Naive thymus-derived CD4-positive, alpha-beta T cell (primary cell): ENCODE measurements at regions not wholly inside any gene's neighbourhood (a gene's known extent, or its start where the extent isn't known, plus 50 kb on each side); places are given as distances from the start of the nearest gene placed in this dataset.

ENCODE experiments used
- ATAC-seq: fragments of 150-1000 bp; cut with Tn5 transposase; 2 replicates; pipeline ENCODE4 v1.10.0; 2021; ENCODE audit warnings: mild to moderate bottlenecking, moderate library complexity
- CTCF ChIA-PET: fragments of 350-600 bp; sonication (Branson Sonifier 250); formaldehyde crosslinking; loops from one replicate; lab custom pipeline; 2021; ENCODE audit warnings: antibody characterized with exemption; lab: Charles Lee
- POLR2A ChIA-PET: fragments of 350-600 bp; sonication (Branson Sonifier 250); formaldehyde crosslinking; loops from one replicate; lab custom pipeline; 2021; ENCODE audit warnings: antibody characterized with exemption, inconsistent platforms; lab: Charles Lee
- DNase-seq, 9 donors: peaks; one replicate each; pipeline versions ENCODE4 v3.0.0 to v3.0.0-alpha.2; 2020 to 2022; ENCODE audit warnings: mixed read lengths in 1 of 9
- H3K27ac ChIP-seq: one replicate; pipeline ENCODE4 v1.7.0; 2013; ENCODE audit warnings: mild to moderate bottlenecking, low read depth, low read length, moderate library complexity
- H3K27me3 ChIP-seq, 2 donors: one replicate each; pipeline ENCODE4 v1.7.0; 2013; ENCODE audit warnings: low read length in 2 of 2, mild to moderate bottlenecking in 2 of 2, moderate library complexity in 2 of 2; ENCODE audit not compliant: control insufficient read depth in 2 of 2, insufficient read depth in 2 of 2
- H3K36me3 ChIP-seq, 3 experiments: 1 replicate in 2 of 3; 2 replicates in 1 of 3; pipeline ENCODE4 v1.7.0; 2013; ENCODE audit warnings: low read length in 3 of 3, mild to moderate bottlenecking in 3 of 3, moderate library complexity in 1 of 3; ENCODE audit not compliant: insufficient read depth in 3 of 3, control insufficient read depth in 2 of 3
- H3K4me1 ChIP-seq, 2 donors: one replicate each; pipeline ENCODE4 v1.7.0; 2013; ENCODE audit warnings: low read length in 2 of 2, mild to moderate bottlenecking in 2 of 2, moderate library complexity in 1 of 2; ENCODE audit not compliant: control insufficient read depth in 2 of 2, insufficient read depth in 2 of 2
- H3K4me3 ChIP-seq: 2 replicates; pipeline ENCODE4 v1.7.0; 2013; ENCODE audit warnings: mild to moderate bottlenecking, low read length
- H3K9me3 ChIP-seq, 3 experiments: 1 replicate in 2 of 3; 2 replicates in 1 of 3; pipeline ENCODE4 v1.7.0; 2013; ENCODE audit warnings: low read length in 3 of 3; ENCODE audit not compliant: control insufficient read depth in 2 of 3
- H3K27ac Mint-ChIP-seq, 9 donors: one replicate each; pipeline ENCODE4 v1.8.0; 2020 to 2022; ENCODE audit warnings: mixed read lengths in 9 of 9, mild to moderate bottlenecking in 8 of 9, moderate library complexity in 5 of 9, inconsistent platforms in 2 of 9
- H3K27me3 Mint-ChIP-seq, 5 donors: one replicate each; pipeline ENCODE4 v1.8.0; 2021 to 2022; ENCODE audit warnings: mixed read lengths in 5 of 5, mild to moderate bottlenecking in 1 of 5
- H3K36me3 Mint-ChIP-seq, 5 donors: one replicate each; pipeline ENCODE4 v1.8.0; 2020 to 2022; ENCODE audit warnings: mixed read lengths in 5 of 5, mild to moderate bottlenecking in 3 of 5, inconsistent platforms in 1 of 5
- H3K4me1 Mint-ChIP-seq, 7 donors: one replicate each; pipeline ENCODE4 v1.8.0; 2020 to 2022; ENCODE audit warnings: mixed read lengths in 7 of 7, mild to moderate bottlenecking in 3 of 7, inconsistent platforms in 1 of 7
- H3K4me3 Mint-ChIP-seq, 10 donors: one replicate each; pipeline ENCODE4 v1.8.0; 2020 to 2022; ENCODE audit warnings: mild to moderate bottlenecking in 10 of 10, mixed read lengths in 10 of 10, moderate library complexity in 6 of 10, inconsistent platforms in 2 of 10
- H3K9me3 Mint-ChIP-seq, 11 donors: one replicate each; pipeline ENCODE4 v1.8.0; 2020 to 2022; ENCODE audit warnings: mixed read lengths in 11 of 11, mild to moderate bottlenecking in 4 of 11, inconsistent platforms in 1 of 11, moderate library complexity in 1 of 11
- intact Hi-C, 2 donors: fragments of 100-400 bp; cut with micrococcal nuclease; formaldehyde crosslinking; loops; one replicate each; pipeline ENCODE4 v1.15.1; 2023

- H3K27ac ChIP-seq = no peak overlapping the region
- peaks cover 0 to 5% (median 0%) of the 10 kb centered on the region in 3 experiments for H3K9me3 ChIP-seq
- ATAC-seq (no peak), DNase-seq (no peak)
- H3K4me1 Mint-ChIP-seq = peaks cover 0 to 5% (median 0%) of the 10 kb centered on the region in 7 donors
- H3K4me3 ChIP-seq = no peak overlapping the region
- ChIA-PET CTCF (no interaction called here), POLR2A (no interaction called here)
- no peak overlapping the region for H3K27ac Mint-ChIP-seq
- peaks cover 5 to 21% (median 14%) of the 10 kb centered on the region in 11 donors for H3K9me3 Mint-ChIP-seq
- peaks cover 0 to 13% (median 0%) of the 10 kb centered on the region in 5 donors for H3K27me3 Mint-ChIP-seq
- H3K4me3 Mint-ChIP-seq = no peak overlapping the region
- peaks cover 0 to 18% (median 11%) of the 10 kb centered on the region in 5 donors for H3K36me3 Mint-ChIP-seq
- intact Hi-C loops = no loop called here
- H3K4me1 ChIP-seq = no peaks in the 10 kb centered on the region
- H3K27me3 ChIP-seq = no peaks in the 10 kb centered on the region
- H3K36me3 ChIP-seq = no peaks in the 10 kb centered on the region
Observed at GRCh38 chr10:3712707-3713106, 72.3 kb downstream of the KLF6 start.

GRCh38 chr10:3711918-3712317, 73.1 kb downstream of the KLF6 start:
- H3K4me3 Mint-ChIP-seq = no peak overlapping the region
- DNase-seq (no peak), ATAC-seq (no peak)
- Histone ChIP-seq H3K36me3 (no peaks in the 10 kb centered on the region), H3K27ac (no peak overlapping the region), H3K27me3 (no peaks in the 10 kb centered on the region), H3K9me3 (peaks cover 0 to 5% (median 0%) of the 10 kb centered on the region in 3 experiments), H3K4me3 (no peak overlapping the region), H3K4me1 (no peaks in the 10 kb centered on the region)
- no peak overlapping the region for H3K27ac Mint-ChIP-seq
- CTCF ChIA-PET = interaction anchor here (0.8 kb wide), 1 partner anchor 19 kb away, joined by 3 read pairs; no protein-coding TSS in a partner anchor
- H3K36me3 Mint-ChIP-seq = peaks cover 0 to 18% (median 11%) of the 10 kb centered on the region in 5 donors
- peaks cover 0 to 10% (median 0%) of the 10 kb centered on the region in 5 donors for H3K27me3 Mint-ChIP-seq
- H3K9me3 Mint-ChIP-seq = peaks cover 5 to 21% (median 14%) of the 10 kb centered on the region in 11 donors
- H3K4me1 Mint-ChIP-seq = peaks cover 0 to 5% (median 0%) of the 10 kb centered on the region in 7 donors
- intact Hi-C loops = no loop called here
- POLR2A ChIA-PET = no interaction called here

GRCh38 chr10:3710764-3711163, 74.2 kb downstream of the KLF6 start:
- Mint-ChIP-seq H3K27me3 (peaks cover 0 to 13% (median 0%) of the 10 kb centered on the region in 5 donors), H3K9me3 (peaks cover 5 to 21% (median 14%) of the 10 kb centered on the region in 11 donors), H3K27ac (no peak overlapping the region), H3K4me3 (no peak overlapping the region), H3K36me3 (peaks cover 0 to 18% (median 11%) of the 10 kb centered on the region in 5 donors), H3K4me1 (peaks cover 0 to 5% (median 0%) of the 10 kb centered on the region in 7 donors)
- H3K27ac ChIP-seq = no peak overlapping the region
- ATAC-seq = no peak
- ChIA-PET CTCF (no interaction called here), POLR2A (no interaction called here)
- H3K4me3 ChIP-seq = no peak overlapping the region
- H3K4me1 ChIP-seq = no peaks in the 10 kb centered on the region
- DNase-seq = no peak
- intact Hi-C loops = no loop called here
- H3K36me3 ChIP-seq = no peaks in the 10 kb centered on the region
- no peaks in the 10 kb centered on the region for H3K27me3 ChIP-seq
- H3K9me3 ChIP-seq = peaks cover 0 to 5% (median 0%) of the 10 kb centered on the region in 3 experiments

GRCh38 chr10:3709456-3710060, 75.5 kb downstream of the KLF6 start:
- Histone ChIP-seq H3K27ac (no peak overlapping the region), H3K4me1 (no peaks in the 10 kb centered on the region), H3K9me3 (peaks cover 0 to 5% (median 0%) of the 10 kb centered on the region in 3 experiments), H3K4me3 (no peak overlapping the region), H3K36me3 (no peaks in the 10 kb centered on the region), H3K27me3 (no peaks in the 10 kb centered on the region)
- ATAC-seq = no peak
- Mint-ChIP-seq H3K9me3 (peaks cover 5 to 21% (median 14%) of the 10 kb centered on the region in 11 donors), H3K27ac (no peak overlapping the region), H3K36me3 (peaks cover 0 to 18% (median 11%) of the 10 kb centered on the region in 5 donors), H3K4me3 (no peak overlapping the region), H3K27me3 (peaks cover 0 to 7% (median 0%) of the 10 kb centered on the region in 5 donors), H3K4me1 (peaks cover 0 to 5% (median 0%) of the 10 kb centered on the region in 7 donors)
- no peak for DNase-seq
- ChIA-PET CTCF (interaction anchor here (0.7 kb wide), 1 partner anchor 701 kb away, joined by 3 read pairs; no protein-coding TSS in a partner anchor), POLR2A (no interaction called here)
- intact Hi-C loops = no loop called here

DNA sequence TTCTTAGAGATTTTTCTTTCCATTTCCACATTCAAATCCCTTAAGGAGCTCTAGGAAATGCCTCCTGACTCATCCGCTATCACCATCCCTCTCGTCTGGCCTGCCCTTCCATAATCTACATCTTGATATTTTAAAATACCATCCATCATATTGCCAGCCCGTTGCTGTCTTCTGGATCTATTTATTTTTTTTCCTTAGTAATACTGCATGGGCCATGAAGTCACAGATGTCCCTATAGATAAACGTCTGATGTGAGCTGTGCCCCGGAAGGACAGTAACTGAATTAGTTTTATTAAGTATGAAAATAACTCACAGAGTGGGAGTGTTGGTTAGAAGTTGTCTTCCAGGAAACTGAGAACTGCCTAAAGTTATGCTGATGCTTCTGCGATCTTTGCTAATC, 76.2 kb downstream of the KLF6 start:
- Histone ChIP-seq H3K9me3 (peaks cover 0 to 5% (median 0%) of the 10 kb centered on the region in 3 experiments), H3K4me3 (no peak overlapping the region), H3K36me3 (no peaks in the 10 kb centered on the region), H3K27me3 (no peaks in the 10 kb centered on the region), H3K27ac (no peak overlapping the region), H3K4me1 (no peaks in the 10 kb centered on the region)
- Mint-ChIP-seq H3K27ac (no peak overlapping the region), H3K36me3 (peaks cover 0 to 18% (median 11%) of the 10 kb centered on the region in 5 donors), H3K4me3 (no peak overlapping the region), H3K4me1 (peaks cover 0 to 5% (median 0%) of the 10 kb centered on the region in 7 donors), H3K9me3 (peaks cover 5 to 21% (median 14%) of the 10 kb centered on the region in 11 donors), H3K27me3 (peaks cover 0 to 11% (median 0%) of the 10 kb centered on the region in 5 donors)
- DNase-seq (no peak), ATAC-seq (no peak)
- ChIA-PET POLR2A (no interaction called here), CTCF (no interaction called here)
- intact Hi-C loops = no loop called here

- no peaks in the 10 kb centered on the region for H3K27me3 ChIP-seq
- H3K9me3 ChIP-seq = no peaks in the 10 kb centered on the region
- H3K4me1 Mint-ChIP-seq = no peaks in the 10 kb centered on the region
- no peak overlapping the region for H3K27ac ChIP-seq
- no peaks in the 10 kb centered on the region for H3K9me3 Mint-ChIP-seq
- CTCF ChIA-PET = no interaction called here
- peaks cover 0 to 27% (median 0%) of the 10 kb centered on the region in 5 donors for H3K27me3 Mint-ChIP-seq
- POLR2A ChIA-PET = interaction anchor here (0.6 to 1.4 kb wide), 2 partner anchors 81 to 124 kb away, joined by 3 to 6 read pairs; partner anchors contain the start of gene KLF6
- no peaks in the 10 kb centered on the region for H3K36me3 Mint-ChIP-seq
- intact Hi-C loops = no loop called here
- H3K4me1 ChIP-seq = no peaks in the 10 kb centered on the region
- DNase-seq (no peak), ATAC-seq (no peak)
- no peak overlapping the region for H3K4me3 ChIP-seq
- no peaks in the 10 kb centered on the region for H3K36me3 ChIP-seq
- H3K4me3 Mint-ChIP-seq = no peak overlapping the region
- no peak overlapping the region for H3K27ac Mint-ChIP-seq
Observed at GRCh38 chr10:3704565-3705325, 80.3 kb downstream of the KLF6 start.
